ENCODE measurements at regions not wholly inside any gene's neighbourhood (a gene's known extent, or its start where the extent isn't known, plus 50 kb on each side); places are given as distances from the start of the nearest gene placed in this dataset.

DNA sequence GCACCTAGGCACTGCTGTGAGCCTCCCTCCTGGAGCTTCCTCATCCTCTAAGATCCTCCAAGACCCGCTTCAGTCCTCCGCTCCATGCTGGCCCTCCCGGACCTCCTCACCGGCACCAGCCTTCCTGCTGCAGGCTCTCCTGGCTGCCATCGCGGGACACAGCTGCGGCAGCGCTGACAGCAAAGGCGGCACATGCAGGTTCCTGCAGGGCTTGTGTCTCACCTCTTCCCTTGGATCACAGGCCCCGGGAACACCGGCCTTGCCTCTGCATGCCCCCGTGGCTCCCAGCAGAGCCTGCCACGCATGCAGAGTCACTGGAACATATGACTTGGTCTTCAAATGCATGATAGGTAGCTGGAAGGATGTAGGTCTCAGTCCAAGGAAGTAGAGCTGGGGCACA lies 67.2 kb downstream of the PTGR3 start:
- TF ChIP-seq, protein P1, sequence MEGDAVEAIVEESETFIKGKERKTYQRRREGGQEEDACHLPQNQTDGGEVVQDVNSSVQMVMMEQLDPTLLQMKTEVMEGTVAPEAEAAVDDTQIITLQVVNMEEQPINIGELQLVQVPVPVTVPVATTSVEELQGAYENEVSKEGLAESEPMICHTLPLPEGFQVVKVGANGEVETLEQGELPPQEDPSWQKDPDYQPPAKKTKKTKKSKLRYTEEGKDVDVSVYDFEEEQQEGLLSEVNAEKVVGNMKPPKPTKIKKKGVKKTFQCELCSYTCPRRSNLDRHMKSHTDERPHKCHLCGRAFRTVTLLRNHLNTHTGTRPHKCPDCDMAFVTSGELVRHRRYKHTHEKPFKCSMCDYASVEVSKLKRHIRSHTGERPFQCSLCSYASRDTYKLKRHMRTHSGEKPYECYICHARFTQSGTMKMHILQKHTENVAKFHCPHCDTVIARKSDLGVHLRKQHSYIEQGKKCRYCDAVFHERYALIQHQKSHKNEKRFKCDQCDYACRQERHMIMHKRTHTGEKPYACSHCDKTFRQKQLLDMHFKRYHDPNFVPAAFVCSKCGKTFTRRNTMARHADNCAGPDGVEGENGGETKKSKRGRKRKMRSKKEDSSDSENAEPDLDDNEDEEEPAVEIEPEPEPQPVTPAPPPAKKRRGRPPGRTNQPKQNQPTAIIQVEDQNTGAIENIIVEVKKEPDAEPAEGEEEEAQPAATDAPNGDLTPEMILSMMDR (IDR thresholded peaks at IDR 0.05), result no peak
- no peak for TF ChIP-seq POLR2A (IDR thresholded peaks at IDR 0.05)
